H9 (cell line): ENCODE measurements at regions not wholly inside any gene's neighbourhood (a gene's known extent, or its start where the extent isn't known, plus 50 kb on each side); places are given as distances from the start of the nearest gene placed in this dataset.

Experiments
- DNase-seq: peaks from one replicate; pipeline ENCODE4 v3.0.0-alpha.2; 2017
- H2AFZ ChIP-seq: one replicate; pipeline ENCODE4 v1.6.1; 2013; ENCODE audit warnings: mild to moderate bottlenecking, low read length, control low read depth, moderate library complexity
- H2AK5ac ChIP-seq: 2 replicates; pipeline ENCODE4 v1.6.1; 2013; ENCODE audit warnings: low read length, control low read depth, mixed read lengths; ENCODE audit not compliant: insufficient read length
- H2BK120ac ChIP-seq: one replicate; pipeline ENCODE4 v1.6.1; 2013; ENCODE audit warnings: low read depth, mild to moderate bottlenecking, low read length, control low read depth, inconsistent platforms; ENCODE audit not compliant: poor library complexity, severe bottlenecking
- H2BK12ac ChIP-seq: 2 replicates; pipeline ENCODE4 v1.6.1; 2013; ENCODE audit warnings: low read length, control low read depth, mixed read lengths, low read depth; ENCODE audit not compliant: insufficient read length
- H2BK15ac ChIP-seq: 2 replicates; pipeline ENCODE4 v1.6.1; 2013; ENCODE audit warnings: low read depth, low read length, control low read depth
- H2BK20ac ChIP-seq: one replicate; pipeline ENCODE4 v1.6.1; 2013; ENCODE audit warnings: low read depth, mild to moderate bottlenecking, low read length, control low read depth, inconsistent platforms; ENCODE audit not compliant: poor library complexity, severe bottlenecking
- H2BK5ac ChIP-seq: 2 replicates; pipeline ENCODE4 v1.6.1; 2013; ENCODE audit warnings: low read length, control low read depth, mixed read lengths; ENCODE audit not compliant: insufficient read length
- H3K14ac ChIP-seq: 2 replicates; pipeline ENCODE4 v1.6.1; 2013; ENCODE audit warnings: low read length, control low read depth; ENCODE audit not compliant: insufficient read depth
- H3K18ac ChIP-seq: 2 replicates; pipeline ENCODE4 v1.6.1; 2013; ENCODE audit warnings: low read depth, mild to moderate bottlenecking, mixed read lengths, low read length, control low read depth; ENCODE audit not compliant: insufficient read length
- H3K23ac ChIP-seq: 2 replicates; pipeline ENCODE4 v1.6.1; 2013; ENCODE audit warnings: low read length, control low read depth, mixed read lengths, low read depth; ENCODE audit not compliant: insufficient read length
- H3K23me2 ChIP-seq: 2 replicates; pipeline ENCODE4 v1.6.1; 2013; ENCODE audit warnings: low read depth, mild to moderate bottlenecking, mixed read lengths, low read length, control low read depth; ENCODE audit not compliant: insufficient read length, poor library complexity, severe bottlenecking
- H3K27ac ChIP-seq: 2 replicates; pipeline ENCODE4 v1.5.1; 2013; ENCODE audit warnings: low read length, control low read depth, mixed read lengths, low read depth; ENCODE audit not compliant: insufficient read length
- H3K27me3 ChIP-seq: 2 replicates; pipeline ENCODE4 v1.6.1; 2013; ENCODE audit warnings: low read length, control low read depth, inconsistent platforms; ENCODE audit not compliant: insufficient read depth
- H3K4ac ChIP-seq: 2 replicates; pipeline ENCODE4 v1.6.1; 2013; ENCODE audit warnings: low read depth, mild to moderate bottlenecking, control low read depth, inconsistent platforms, low read length, moderate library complexity
- H3K4me1 ChIP-seq: 2 replicates; pipeline ENCODE4 v1.6.1; 2013; ENCODE audit warnings: low read length, control low read depth, inconsistent platforms; ENCODE audit not compliant: insufficient read depth
- H3K4me2 ChIP-seq: 2 replicates; pipeline ENCODE4 v1.6.1; 2013; ENCODE audit warnings: low read length, control low read depth, mixed read lengths; ENCODE audit not compliant: insufficient read length, insufficient read depth
- H3K56ac ChIP-seq: 2 replicates; pipeline ENCODE4 v1.6.1; 2013; ENCODE audit warnings: low read depth, mild to moderate bottlenecking, mixed read lengths, low read length, control low read depth; ENCODE audit not compliant: insufficient read length
- H3K79me1 ChIP-seq: 2 replicates; pipeline ENCODE4 v1.6.1; 2013; ENCODE audit warnings: low read depth, mild to moderate bottlenecking, moderate library complexity, low read length, control low read depth, inconsistent platforms; ENCODE audit not compliant: insufficient read depth, poor library complexity, severe bottlenecking
- H3K79me2 ChIP-seq: 2 replicates; pipeline ENCODE4 v1.6.1; 2013; ENCODE audit warnings: low read length, control low read depth, inconsistent platforms; ENCODE audit not compliant: insufficient read depth
- H3K9ac ChIP-seq: 2 replicates; pipeline ENCODE4 v1.6.1; 2013; ENCODE audit warnings: low read length, control low read depth, mixed read lengths; ENCODE audit not compliant: insufficient read length; ENCODE audit errors: extremely low read depth
- H3K9me3 ChIP-seq: one replicate; pipeline ENCODE4 v1.6.1; 2013; ENCODE audit warnings: low read depth, low read length, inconsistent platforms; ENCODE audit not compliant: control insufficient read depth
- H3T11ph ChIP-seq: one replicate; pipeline ENCODE4 v1.6.1; 2013; ENCODE audit warnings: mild to moderate bottlenecking, low read length, control low read depth, inconsistent platforms
- H4K20me1 ChIP-seq: one replicate; pipeline ENCODE4 v1.6.1; 2013; ENCODE audit not compliant: control insufficient read depth, insufficient read length, insufficient read depth
- H4K5ac ChIP-seq: 2 replicates; pipeline ENCODE4 v1.6.1; 2013; ENCODE audit warnings: low read depth, mild to moderate bottlenecking, mixed read lengths, low read length, control low read depth; ENCODE audit not compliant: insufficient read length
- H4K8ac ChIP-seq: replicated peaks from 2 replicates; pipeline ENCODE4 v1.6.1; 2013; ENCODE audit warnings: low read length, control low read depth, mixed read lengths, low read depth; ENCODE audit not compliant: insufficient read length
- H4K91ac ChIP-seq: 2 replicates; pipeline ENCODE4 v1.6.1; 2013; ENCODE audit warnings: low read depth, mild to moderate bottlenecking, moderate library complexity, mixed read lengths, low read length, control low read depth; ENCODE audit not compliant: insufficient read length
- H3K27ac Mint-ChIP-seq, 3 experiments: 2 replicates in 2 of 3; 3 replicates in 1 of 3; pipeline ENCODE4 v1.8.0; 2020 to 2021; ENCODE audit warnings: mixed read lengths in 3 of 3, mild to moderate bottlenecking in 1 of 3, moderate library complexity in 1 of 3
- H3K27me3 Mint-ChIP-seq: 2 replicates; pipeline ENCODE4 v1.8.0; 2021; ENCODE audit warnings: low read depth, mild to moderate bottlenecking, moderate library complexity, mixed read lengths
- H3K36me3 Mint-ChIP-seq, 3 experiments: 2 replicates in 2 of 3; 3 replicates in 1 of 3; pipeline ENCODE4 v1.8.0; 2020 to 2021; ENCODE audit warnings: low read depth in 3 of 3, mixed read lengths in 3 of 3; ENCODE audit not compliant: insufficient read depth in 1 of 3
- H3K4me1 Mint-ChIP-seq, 2 experiments: 2 replicates each; pipeline ENCODE4 v1.8.0; 2020; ENCODE audit warnings: mixed read lengths in 2 of 2
- H3K4me3 Mint-ChIP-seq, 2 experiments: 2 replicates in 1 of 2; 3 replicates in 1 of 2; pipeline ENCODE4 v1.8.0; 2020 to 2021; ENCODE audit warnings: mild to moderate bottlenecking in 2 of 2, mixed read lengths in 2 of 2, moderate library complexity in 1 of 2
- H3K9me3 Mint-ChIP-seq, 2 experiments: 2 replicates in 1 of 2; 3 replicates in 1 of 2; pipeline ENCODE4 v1.8.0; 2020; ENCODE audit warnings: mild to moderate bottlenecking in 2 of 2, mixed read lengths in 2 of 2, moderate library complexity in 1 of 2
- CTCF ChIP-seq: fragments of 200-600 bp; sonication (generic); conservative IDR thresholded peaks from 3 replicates; pipeline ENCODE4 v1.8.0; 2021; ENCODE audit warnings: antibody characterized with exemption, mild to moderate bottlenecking
- WGBS: extraction: QIAGEN DNeasy Blood & Tissue Kit; methylation state at CpG from one replicate; pipeline ENCODE4 v1.1.7; 2013; ENCODE audit warnings: missing lambda C conversion rate, low lambda C conversion rate, mixed read lengths; ENCODE audit not compliant: insufficient read length; ENCODE audit errors: extremely low coverage; 5-methylcytosine and 5-hydroxymethylcytosine counted together

- H4K8ac ChIP-seq = no peak overlapping the region
- H3K23me2 ChIP-seq = no peaks in the 10 kb centered on the region
- no peak overlapping the region for H3K18ac ChIP-seq
- H2BK12ac ChIP-seq = no peak overlapping the region
- H3K9me3 ChIP-seq = no peaks in the 10 kb centered on the region
- H3K9me3 Mint-ChIP-seq = no peaks in the 10 kb centered on the region
- H4K20me1 ChIP-seq = no peaks in the 10 kb centered on the region
- no peak overlapping the region for H3K56ac ChIP-seq
- no peaks in the 10 kb centered on the region for H3K79me1 ChIP-seq
- no peak overlapping the region for H4K91ac ChIP-seq
- H3K27me3 ChIP-seq = no peaks in the 10 kb centered on the region
- no peak overlapping the region for H3K4me3 Mint-ChIP-seq
- H3K4me2 ChIP-seq = no peak overlapping the region
- no peak overlapping the region for H3K27ac Mint-ChIP-seq
- TF ChIP-seq CTCF = no peak
- H3K4me1 Mint-ChIP-seq = no peaks in the 10 kb centered on the region
- H2AK5ac ChIP-seq = no peak overlapping the region
- no peak overlapping the region for H3K23ac ChIP-seq
- H3K79me2 ChIP-seq = no peaks in the 10 kb centered on the region
- no peak overlapping the region for H3K14ac ChIP-seq
- no peak for DNase-seq
- H3T11ph ChIP-seq = no peak overlapping the region
- H2BK15ac ChIP-seq = no peak overlapping the region
- no peaks in the 10 kb centered on the region for H3K27me3 Mint-ChIP-seq
- no peaks in the 10 kb centered on the region for H3K36me3 Mint-ChIP-seq
- H3K9ac ChIP-seq = no peak overlapping the region
- no peak overlapping the region for H2BK5ac ChIP-seq
- H4K5ac ChIP-seq = no peak overlapping the region
- no peak overlapping the region for H2BK120ac ChIP-seq
- no peak overlapping the region for H2AFZ ChIP-seq
- H2BK20ac ChIP-seq = no peak overlapping the region
- WGBS = no CpG with 5 or more reads among the region's 1 CpG
- no peak overlapping the region for H3K27ac ChIP-seq
- no peaks in the 10 kb centered on the region for H3K4me1 ChIP-seq
- H3K4ac ChIP-seq = no peak overlapping the region
Measured at GRCh38 chr10:64519831-64520230, 998.6 kb downstream of the REEP3 start.
